D721Med (cell line): ENCODE measurements at regions not wholly inside any gene's neighbourhood (a gene's known extent, or its start where the extent isn't known, plus 50 kb on each side); places are given as distances from the start of the nearest gene placed in this dataset.

ENCODE experiments used
- DNase-seq: peaks from one replicate; pipeline ENCODE4 v3.0.0; 2011; ENCODE audit warnings: low spot score; ENCODE audit not compliant: insufficient read length
- FAIRE-seq: peaks from 2 replicates; lab custom pipeline; 2011; peaks lifted over from hg19 to GRCh38; lab: Jason Lieb, UNC
- TF ChIP-seq, protein P1 (sequence below): IDR thresholded peaks from 2 replicates; pipeline ENCODE4 v1.5.1; 2012; ENCODE audit warnings: mild to moderate bottlenecking, control low read depth; ENCODE audit not compliant: insufficient read depth; ENCODE audit errors: missing control alignments

DNA sequence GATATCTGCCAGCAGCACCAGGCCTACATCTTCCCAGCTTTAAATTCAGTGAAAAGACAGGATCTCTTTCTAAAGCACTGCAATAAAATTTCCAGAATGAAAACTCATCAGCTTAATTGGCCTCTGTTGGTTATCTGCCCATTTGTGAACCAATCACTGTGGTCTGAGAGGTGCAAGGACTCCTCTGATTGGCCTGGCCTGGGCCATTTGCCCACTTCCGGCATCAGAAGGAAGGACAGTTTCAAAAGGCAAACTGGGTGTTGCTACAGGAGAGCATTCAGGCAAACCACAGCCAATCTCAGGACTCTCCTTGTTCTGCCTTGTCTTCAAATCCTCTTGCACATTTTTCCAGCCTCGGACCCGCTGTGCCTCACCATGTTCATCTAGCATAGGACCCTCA, 163.9 kb upstream of the CCDC150 start:
- TF ChIP-seq, protein P1, sequence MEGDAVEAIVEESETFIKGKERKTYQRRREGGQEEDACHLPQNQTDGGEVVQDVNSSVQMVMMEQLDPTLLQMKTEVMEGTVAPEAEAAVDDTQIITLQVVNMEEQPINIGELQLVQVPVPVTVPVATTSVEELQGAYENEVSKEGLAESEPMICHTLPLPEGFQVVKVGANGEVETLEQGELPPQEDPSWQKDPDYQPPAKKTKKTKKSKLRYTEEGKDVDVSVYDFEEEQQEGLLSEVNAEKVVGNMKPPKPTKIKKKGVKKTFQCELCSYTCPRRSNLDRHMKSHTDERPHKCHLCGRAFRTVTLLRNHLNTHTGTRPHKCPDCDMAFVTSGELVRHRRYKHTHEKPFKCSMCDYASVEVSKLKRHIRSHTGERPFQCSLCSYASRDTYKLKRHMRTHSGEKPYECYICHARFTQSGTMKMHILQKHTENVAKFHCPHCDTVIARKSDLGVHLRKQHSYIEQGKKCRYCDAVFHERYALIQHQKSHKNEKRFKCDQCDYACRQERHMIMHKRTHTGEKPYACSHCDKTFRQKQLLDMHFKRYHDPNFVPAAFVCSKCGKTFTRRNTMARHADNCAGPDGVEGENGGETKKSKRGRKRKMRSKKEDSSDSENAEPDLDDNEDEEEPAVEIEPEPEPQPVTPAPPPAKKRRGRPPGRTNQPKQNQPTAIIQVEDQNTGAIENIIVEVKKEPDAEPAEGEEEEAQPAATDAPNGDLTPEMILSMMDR: no peak
- no peak for FAIRE-seq

DNA sequence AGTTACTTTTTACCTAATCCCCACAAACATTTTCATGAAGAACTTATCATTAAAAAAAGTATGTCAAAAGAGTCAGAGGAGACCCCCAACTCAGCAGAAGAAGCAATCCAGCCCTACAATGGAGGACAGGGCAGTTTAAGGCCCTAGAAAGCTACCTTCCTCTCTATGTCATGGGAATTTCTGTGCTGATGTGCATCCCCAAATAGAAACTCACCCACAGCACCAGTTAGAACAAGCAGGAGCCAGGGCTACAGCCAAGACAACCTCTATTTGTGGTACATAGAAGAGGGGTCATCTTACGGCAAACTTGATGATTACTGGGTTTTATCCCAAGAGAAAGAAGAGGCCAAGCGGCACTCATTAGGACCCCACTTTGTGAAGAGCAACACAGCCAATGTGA, 160.9 kb upstream of the CCDC150 start:
- no peak for DNase-seq
- no peak for FAIRE-seq
- TF ChIP-seq, protein P1: no peak

More for the DNA sequence above, 163.9 kb upstream of the CCDC150 start:
- DNase-seq: no peak

DNA sequence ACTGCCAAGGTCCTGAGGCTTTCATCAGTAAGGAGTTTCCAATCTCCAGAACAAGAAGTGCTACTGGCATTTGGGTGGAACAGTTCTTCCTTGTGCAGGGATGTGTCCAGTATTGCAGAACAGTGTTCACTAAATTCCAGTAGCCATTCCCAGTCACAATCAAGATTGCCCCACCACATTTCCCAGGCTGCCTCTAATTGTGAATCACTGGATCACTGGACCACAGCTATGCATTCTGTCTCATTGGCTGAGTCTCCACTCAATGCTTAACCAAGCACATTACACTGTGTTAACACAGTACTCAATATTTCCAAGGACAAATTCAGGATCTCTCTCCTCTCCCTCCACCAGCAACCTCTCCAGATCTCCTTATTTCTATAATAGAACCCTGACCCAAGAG, 160.2 kb upstream of the CCDC150 start:
- DNase-seq (no peak), FAIRE-seq (no peak)
- TF ChIP-seq, protein P1: no peak

DNA sequence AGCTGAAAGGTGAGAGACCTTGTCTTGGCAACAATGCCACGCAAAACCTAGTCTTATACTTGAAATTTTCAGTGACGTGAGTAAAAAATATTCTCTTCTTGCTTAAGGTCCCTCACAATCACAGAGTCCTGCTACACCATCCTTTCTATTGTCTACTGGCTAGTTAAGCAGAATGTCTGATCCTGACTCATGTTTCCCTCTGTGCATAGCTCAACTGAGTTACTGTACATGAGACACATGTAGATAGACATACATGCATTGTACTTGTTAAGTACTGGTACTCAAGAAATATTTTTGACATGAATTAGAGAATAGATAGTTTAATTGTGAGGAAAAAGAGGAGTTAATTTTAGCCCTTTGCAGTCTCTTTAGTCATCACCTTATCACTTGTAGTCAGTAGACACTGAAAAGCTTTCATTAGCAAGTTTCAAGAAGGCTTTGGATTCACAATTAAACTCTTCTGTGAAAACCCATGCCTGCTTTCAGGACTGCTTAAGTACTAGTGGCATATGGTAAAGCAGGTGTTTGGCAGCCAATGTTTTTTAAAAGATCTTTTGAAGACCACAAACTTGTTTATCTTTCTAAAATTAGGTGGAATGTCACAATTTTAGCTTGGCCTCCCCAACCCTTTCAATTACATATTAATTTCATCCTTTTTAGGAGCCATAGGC, 158.7 kb upstream of the CCDC150 start:
- FAIRE-seq: no peak
- TF ChIP-seq, protein P1: no peak
- no peak for DNase-seq

DNA sequence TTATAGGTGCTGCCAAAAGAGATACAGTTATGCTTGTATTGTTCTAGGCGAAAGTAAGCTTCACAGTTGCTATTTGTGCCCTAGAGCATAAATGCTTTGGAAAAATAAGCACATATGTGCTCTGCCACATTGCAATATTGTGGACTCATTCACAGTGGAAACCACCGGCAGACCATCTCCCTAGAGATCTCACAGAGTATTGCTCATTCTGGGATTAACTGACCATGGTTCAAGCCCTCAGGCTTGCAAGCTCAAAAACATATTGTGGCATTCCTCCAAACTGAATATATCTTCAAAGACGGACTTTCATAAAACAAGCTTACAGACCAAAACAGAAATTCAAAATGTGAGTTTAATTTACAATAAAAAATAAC, 158.2 kb upstream of the CCDC150 start:
- FAIRE-seq: peak; percentile 25
- DNase-seq: no peak
- TF ChIP-seq, protein P1: no peak

DNA sequence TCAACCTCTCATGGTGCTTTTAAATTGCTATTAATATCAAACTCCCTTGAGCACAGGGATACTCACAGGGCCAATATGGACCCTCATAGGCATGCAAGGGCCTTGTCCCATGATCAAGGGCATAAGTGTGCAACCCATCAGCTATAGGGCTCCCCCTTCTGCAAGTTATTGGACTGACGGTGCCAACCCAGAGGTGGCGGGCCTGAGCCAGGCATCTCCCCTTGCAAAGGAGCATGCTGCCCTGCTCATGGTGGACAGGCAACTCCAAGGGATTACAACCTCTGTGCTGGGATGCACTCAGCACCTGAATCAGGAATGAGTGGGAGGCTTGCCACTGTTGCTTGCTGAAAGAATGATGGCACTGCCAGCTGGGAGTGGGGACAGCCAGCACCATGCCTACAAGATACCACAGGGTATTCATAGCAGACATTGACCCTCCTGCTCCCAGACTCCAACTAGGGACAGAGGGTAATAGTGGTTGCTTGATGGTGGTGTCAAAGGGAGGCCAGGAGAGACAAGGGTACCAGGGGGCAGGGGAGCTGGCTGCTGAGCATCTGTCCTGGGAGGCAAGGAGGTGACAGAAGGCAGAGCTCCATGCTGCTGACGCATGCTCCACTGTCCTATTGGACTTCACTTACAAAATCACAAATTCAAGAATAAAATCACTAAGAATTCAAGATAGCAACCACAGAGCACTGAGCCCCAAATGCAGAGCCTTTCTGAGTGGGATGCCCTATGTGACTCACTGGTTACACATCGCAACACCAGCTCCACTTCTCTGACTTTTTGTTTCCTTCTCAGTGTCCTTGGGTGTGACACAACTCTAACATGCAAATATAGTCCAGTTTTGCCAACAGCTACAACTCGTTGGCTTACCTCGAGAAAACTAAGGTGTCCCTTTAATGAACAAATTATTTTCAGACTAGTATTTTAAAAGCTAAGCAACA, 157.1 kb upstream of the CCDC150 start:
- FAIRE-seq: no peak
- TF ChIP-seq, protein P1: no peak
- no peak for DNase-seq
